ENCODE measurements at regions not wholly inside any gene's neighbourhood (a gene's known extent, or its start where the extent isn't known, plus 50 kb on each side); places are given as distances from the start of the nearest gene placed in this dataset.
A peak's percentile ranks its signal among the peaks of the same experiment; 100 is the strongest.
"Not testable (repeated sequence)": the region's sequence is repeated elsewhere in the genome, so short reads cannot be mapped to it uniquely, and the experiment has no call there.

DNA sequence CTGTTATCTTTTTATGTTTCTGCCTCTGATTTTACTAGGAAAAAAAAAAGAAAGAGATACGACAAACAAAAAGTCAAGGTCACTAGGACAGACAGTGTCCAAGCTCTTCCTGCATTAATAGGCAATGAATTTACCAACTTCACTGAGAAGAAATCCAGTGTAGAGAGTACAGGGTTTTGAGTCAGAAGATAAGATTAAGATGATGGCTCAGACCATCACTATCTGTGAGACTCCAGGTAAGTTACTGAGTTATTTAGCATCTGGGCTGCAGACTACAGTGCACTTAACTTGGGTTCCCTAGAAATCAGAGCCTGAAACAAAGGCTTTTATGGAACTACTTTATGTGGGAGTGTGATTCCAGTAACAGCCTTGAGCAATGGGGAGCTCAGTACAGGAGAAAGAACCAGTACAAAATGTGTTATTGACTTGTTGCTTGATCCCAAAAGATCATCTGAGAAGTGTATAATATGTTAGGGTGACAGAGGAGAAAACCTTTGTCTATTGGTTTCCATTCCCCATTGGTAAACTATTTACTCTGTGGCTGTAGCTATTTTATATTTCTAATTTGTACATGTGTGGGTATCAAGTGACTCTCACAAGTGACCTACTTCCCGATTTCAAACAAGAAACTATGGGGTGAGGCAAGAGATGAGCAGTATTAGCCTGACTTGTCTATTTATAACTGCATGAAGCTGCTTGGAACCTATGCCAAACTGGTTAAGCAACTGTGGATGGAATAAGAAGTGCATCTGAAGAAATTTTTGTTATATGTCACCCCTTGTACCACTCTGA lies 395.8 kb downstream of the RAB38 start:
- no peaks in the 10 kb centered on the region for H3K9me3 ChIP-seq (ENCODE audit: control insufficient read depth, low read length)
- H3K27ac ChIP-seq (ENCODE audit: low read depth, low read length, severe bottlenecking) = no peak overlapping the region
- H3K4me1 ChIP-seq (ENCODE audit: control insufficient read depth, insufficient read depth, low read length, poor library complexity, severe bottlenecking) = peaks cover 5% of the 10 kb centered on the region
- WGBS, 2 experiments (ENCODE audit: insufficient coverage in 2 of 2) = 88% methylated on average over 1 of the region's 2 CpGs; no CpG with 5 or more reads in 1 of the 2 experiments
- H3K4me3 ChIP-seq (ENCODE audit: extremely low read depth, insufficient read depth, low read length, poor library complexity, severe bottlenecking) = no peak overlapping the region
- no peaks in the 10 kb centered on the region for H3K36me3 ChIP-seq (ENCODE audit: control insufficient read depth, insufficient read depth, low read length)

DNA sequence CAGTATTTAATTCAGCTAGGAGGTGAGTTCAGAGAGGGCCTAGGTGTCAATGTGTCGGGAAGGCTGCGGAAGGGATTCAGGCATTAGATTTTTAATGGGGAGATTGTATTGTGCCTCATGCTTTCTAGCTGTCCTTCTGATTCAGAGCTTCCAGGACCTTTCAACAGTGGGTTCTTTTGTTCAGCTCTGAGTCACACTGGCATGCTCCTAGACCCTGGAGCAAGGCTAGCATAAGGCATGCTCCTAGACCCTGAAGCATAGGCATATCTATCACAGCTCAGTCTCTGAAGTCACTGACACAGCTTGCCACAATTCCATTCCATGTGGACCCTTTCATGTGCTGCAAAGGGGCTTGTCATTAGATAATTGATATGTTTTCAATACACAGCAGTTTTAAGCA lies 396.9 kb downstream of the RAB38 start:
- no peaks in the 10 kb centered on the region for H3K9me3 ChIP-seq (ENCODE audit: control insufficient read depth, low read length)
- WGBS, 2 experiments (ENCODE audit: insufficient coverage in 2 of 2) = 63 to 76% methylated on average over 2 of the region's 2 CpGs
- no peak overlapping the region for H3K4me3 ChIP-seq (ENCODE audit: extremely low read depth, insufficient read depth, low read length, poor library complexity, severe bottlenecking)
- peaks cover 5% of the 10 kb centered on the region for H3K4me1 ChIP-seq (ENCODE audit: control insufficient read depth, insufficient read depth, low read length, poor library complexity, severe bottlenecking)
- H3K27ac ChIP-seq (ENCODE audit: low read depth, low read length, severe bottlenecking) = peak overlapping the region; percentile 61
- H3K36me3 ChIP-seq (ENCODE audit: control insufficient read depth, insufficient read depth, low read length) = no peaks in the 10 kb centered on the region

DNA sequence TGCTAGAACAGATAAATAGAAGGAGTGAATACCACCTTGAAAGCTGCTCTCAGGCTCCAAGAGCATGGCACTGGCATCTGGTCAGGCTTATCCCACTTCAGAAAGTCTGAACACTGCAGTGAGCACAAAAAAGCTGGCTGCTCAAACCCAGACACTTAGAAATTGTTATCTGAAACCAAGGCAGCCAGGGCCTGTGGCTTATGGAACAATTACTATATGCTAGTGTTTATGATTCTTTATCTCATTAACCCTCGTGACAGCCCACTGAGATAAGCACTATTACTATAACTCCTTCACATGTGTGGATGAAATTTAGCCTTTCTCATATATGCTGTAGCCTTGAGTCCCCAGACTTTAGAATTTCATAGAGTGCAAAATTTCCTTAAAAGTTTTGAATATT lies 400.2 kb downstream of the RAB38 start:
- no CpG with 5 or more reads among the region's 1 CpG for whole genome bisulfite sequencing, 2 experiments (ENCODE audit: insufficient coverage in 2 of 2)
- H3K9me3 ChIP-seq (ENCODE audit: control insufficient read depth, low read length) = no peaks in the 10 kb centered on the region
- peaks cover 5% of the 10 kb centered on the region for H3K4me1 ChIP-seq (ENCODE audit: control insufficient read depth, insufficient read depth, low read length, poor library complexity, severe bottlenecking)
- no peaks in the 10 kb centered on the region for H3K36me3 ChIP-seq (ENCODE audit: control insufficient read depth, insufficient read depth, low read length)
- no peak overlapping the region for H3K4me3 ChIP-seq (ENCODE audit: extremely low read depth, insufficient read depth, low read length, poor library complexity, severe bottlenecking)
- H3K27ac ChIP-seq (ENCODE audit: low read depth, low read length, severe bottlenecking) = no peak overlapping the region

DNA sequence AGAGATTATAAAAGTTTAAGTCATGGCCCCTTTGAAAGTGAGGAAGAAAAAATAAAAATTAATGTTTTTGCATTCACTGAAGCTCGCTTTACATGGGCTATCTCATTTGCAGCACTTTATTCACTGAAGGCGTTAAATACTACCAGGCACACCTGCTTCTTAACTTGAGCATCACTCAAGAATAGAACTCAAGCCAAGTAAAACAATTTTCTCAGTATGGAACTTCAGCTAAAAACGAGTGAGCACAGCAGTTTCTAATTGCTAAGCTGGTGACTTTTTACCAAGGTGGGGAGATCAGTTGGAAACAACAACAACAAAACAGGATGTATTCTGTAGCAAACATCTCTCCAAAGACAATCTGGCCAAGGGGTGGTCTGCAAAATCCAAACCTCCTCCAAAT lies 405.6 kb downstream of the RAB38 start:
- Histone ChIP-seq H3K4me3 (ENCODE audit: extremely low read depth, insufficient read depth, low read length, poor library complexity, severe bottlenecking) (no peak overlapping the region), H3K36me3 (ENCODE audit: control insufficient read depth, insufficient read depth, low read length) (no peaks in the 10 kb centered on the region), H3K27ac (ENCODE audit: low read depth, low read length, severe bottlenecking) (no peak overlapping the region), H3K4me1 (ENCODE audit: control insufficient read depth, insufficient read depth, low read length, poor library complexity, severe bottlenecking) (no peaks in the 10 kb centered on the region), H3K9me3 (ENCODE audit: control insufficient read depth, low read length) (no peaks in the 10 kb centered on the region)
- WGBS, 2 experiments (ENCODE audit: insufficient coverage in 2 of 2) = 72 to 95% methylated on average over 2 to 3 of the region's 3 CpGs

DNA sequence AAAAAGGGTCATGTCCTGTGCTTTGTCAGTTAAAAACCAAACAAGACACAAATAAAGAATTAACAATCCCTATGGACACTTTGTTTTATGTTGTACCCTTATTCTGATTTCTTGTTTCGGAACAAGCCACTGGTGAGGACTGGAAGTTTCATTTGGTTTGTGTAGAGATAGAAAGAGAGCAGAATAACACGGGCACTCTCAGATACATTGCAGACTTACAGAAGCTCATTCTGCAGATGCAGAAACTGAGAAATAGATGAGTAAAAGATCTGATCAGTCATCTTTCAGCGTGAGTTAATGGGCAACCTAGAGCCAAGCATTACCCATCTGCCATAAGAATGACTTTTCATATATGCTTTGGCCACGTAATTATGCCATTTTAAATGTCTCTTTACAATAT lies 407.6 kb downstream of the RAB38 start:
- Histone ChIP-seq H3K4me3 (ENCODE audit: extremely low read depth, insufficient read depth, low read length, poor library complexity, severe bottlenecking) (no peak overlapping the region), H3K27ac (ENCODE audit: low read depth, low read length, severe bottlenecking) (no peak overlapping the region), H3K4me1 (ENCODE audit: control insufficient read depth, insufficient read depth, low read length, poor library complexity, severe bottlenecking) (no peaks in the 10 kb centered on the region), H3K9me3 (ENCODE audit: control insufficient read depth, low read length) (no peaks in the 10 kb centered on the region), H3K36me3 (ENCODE audit: control insufficient read depth, insufficient read depth, low read length) (no peaks in the 10 kb centered on the region)
- 82 to 100% methylated on average over 1 to 3 of the region's 4 CpGs for WGBS, 2 experiments (ENCODE audit: insufficient coverage in 2 of 2)

DNA sequence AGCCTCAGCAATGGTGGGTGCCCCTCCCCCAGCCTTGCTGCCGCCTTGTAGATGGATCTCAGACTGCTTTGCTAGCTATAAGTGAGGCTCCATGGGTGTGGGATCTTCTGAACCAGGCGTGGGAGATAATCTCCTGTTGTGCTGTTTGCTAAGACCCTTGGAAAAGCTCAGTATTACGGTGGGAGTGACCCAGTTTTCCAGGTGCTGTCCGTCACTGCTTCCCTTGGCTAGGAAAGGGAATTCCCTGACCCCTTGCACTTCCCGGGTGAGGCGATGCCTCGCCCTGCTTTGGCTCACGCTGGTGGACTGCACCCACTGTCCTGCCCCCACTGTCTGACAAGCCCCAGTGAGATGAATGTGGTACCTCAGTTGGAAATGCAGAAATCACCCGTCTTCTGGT lies 411.2 kb downstream of the RAB38 start:
- not testable (repeated sequence) for H3K4me3 ChIP-seq (ENCODE audit: extremely low read depth, insufficient read depth, low read length, poor library complexity, severe bottlenecking); H3K4me1 ChIP-seq (ENCODE audit: control insufficient read depth, insufficient read depth, low read length, poor library complexity, severe bottlenecking); H3K27ac ChIP-seq (ENCODE audit: low read depth, low read length, severe bottlenecking); H3K36me3 ChIP-seq (ENCODE audit: control insufficient read depth, insufficient read depth, low read length); H3K9me3 ChIP-seq (ENCODE audit: control insufficient read depth, low read length)
- 89 to 92% methylated on average over 5 to 8 of the region's 9 CpGs for WGBS, 2 experiments (ENCODE audit: insufficient coverage in 2 of 2)

DNA sequence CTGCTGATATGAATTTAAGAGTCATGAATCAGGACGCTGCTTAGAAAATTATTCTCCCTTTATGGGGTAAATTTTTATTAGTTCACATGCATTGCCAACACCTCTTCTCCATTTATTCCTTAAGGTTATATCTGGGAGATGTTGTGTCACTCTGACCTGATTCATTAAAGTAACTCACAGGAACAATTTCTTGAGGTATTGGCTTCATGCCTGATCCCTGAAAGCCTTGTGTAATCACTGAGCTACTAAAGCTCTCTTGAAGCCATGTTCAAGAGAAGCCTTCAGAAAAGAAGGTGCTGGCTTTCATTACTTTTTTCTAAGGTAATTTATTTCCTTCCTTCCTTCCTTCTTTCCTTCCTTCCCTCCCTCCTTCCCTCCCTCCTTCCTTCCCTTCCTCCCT lies 420.6 kb downstream of the RAB38 start:
- Histone ChIP-seq H3K27ac (ENCODE audit: low read depth, low read length, severe bottlenecking) (no peak overlapping the region), H3K36me3 (ENCODE audit: control insufficient read depth, insufficient read depth, low read length) (no peaks in the 10 kb centered on the region), H3K4me3 (ENCODE audit: extremely low read depth, insufficient read depth, low read length, poor library complexity, severe bottlenecking) (no peak overlapping the region), H3K4me1 (ENCODE audit: control insufficient read depth, insufficient read depth, low read length, poor library complexity, severe bottlenecking) (no peaks in the 10 kb centered on the region), H3K9me3 (ENCODE audit: control insufficient read depth, low read length) (no peaks in the 10 kb centered on the region)
- WGBS, 2 experiments (ENCODE audit: insufficient coverage in 2 of 2) = no CpG with 5 or more reads among the region's 1 CpG

DNA sequence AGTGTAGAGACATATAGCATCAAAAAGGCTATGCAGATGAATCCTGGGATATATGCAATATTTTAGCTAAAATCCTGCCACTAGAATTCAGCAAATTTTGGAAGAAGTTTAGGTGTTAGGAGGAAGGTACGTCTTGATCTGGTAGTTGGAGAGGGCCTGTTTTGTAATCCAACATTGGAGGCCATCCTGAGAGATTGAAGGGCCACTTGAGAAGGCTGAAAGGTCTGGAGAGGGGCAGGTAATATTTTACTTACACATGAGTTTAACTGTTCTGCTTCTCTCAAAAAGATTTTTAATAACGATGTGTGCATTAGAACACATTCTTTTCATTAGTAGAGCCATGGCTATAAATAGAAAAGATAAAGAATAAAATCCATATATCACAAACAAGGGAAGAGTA lies 422.1 kb downstream of the RAB38 start:
- Histone ChIP-seq H3K4me3 (ENCODE audit: extremely low read depth, insufficient read depth, low read length, poor library complexity, severe bottlenecking) (no peak overlapping the region), H3K36me3 (ENCODE audit: control insufficient read depth, insufficient read depth, low read length) (no peaks in the 10 kb centered on the region), H3K9me3 (ENCODE audit: control insufficient read depth, low read length) (no peaks in the 10 kb centered on the region), H3K27ac (ENCODE audit: low read depth, low read length, severe bottlenecking) (no peak overlapping the region), H3K4me1 (ENCODE audit: control insufficient read depth, insufficient read depth, low read length, poor library complexity, severe bottlenecking) (no peaks in the 10 kb centered on the region)
- WGBS, 2 experiments (ENCODE audit: insufficient coverage in 2 of 2) = 67 to 100% methylated on average over 1 of the region's 2 CpGs

DNA sequence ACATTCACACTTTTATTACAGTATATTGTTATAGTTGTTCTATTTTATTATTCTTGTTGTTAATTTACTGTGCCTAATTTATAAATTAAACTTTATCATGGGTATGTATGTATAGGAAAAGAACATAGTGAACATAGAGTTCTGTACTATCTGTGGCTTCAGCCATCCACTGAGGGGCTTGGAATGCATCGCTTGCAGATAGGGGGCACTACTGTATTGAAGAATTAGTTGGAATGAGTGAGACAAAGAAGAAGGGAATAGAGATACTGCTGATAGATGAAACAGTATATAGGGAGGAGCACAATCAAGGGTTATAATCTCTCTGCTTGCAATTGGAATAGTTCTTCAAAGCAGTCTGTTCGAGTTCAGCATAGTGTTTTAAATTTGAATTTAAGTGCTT lies 432.2 kb downstream of the RAB38 start:
- H3K36me3 ChIP-seq (ENCODE audit: control insufficient read depth, insufficient read depth, low read length) = no peaks in the 10 kb centered on the region
- no peaks in the 10 kb centered on the region for H3K9me3 ChIP-seq (ENCODE audit: control insufficient read depth, low read length)
- peaks cover 4% of the 10 kb centered on the region for H3K4me1 ChIP-seq (ENCODE audit: control insufficient read depth, insufficient read depth, low read length, poor library complexity, severe bottlenecking)
- 41 to 48% methylated on average over 2 of the region's 2 CpGs for WGBS, 2 experiments (ENCODE audit: insufficient coverage in 2 of 2)
- no peak overlapping the region for H3K4me3 ChIP-seq (ENCODE audit: extremely low read depth, insufficient read depth, low read length, poor library complexity, severe bottlenecking)
- H3K27ac ChIP-seq (ENCODE audit: low read depth, low read length, severe bottlenecking) = no peak overlapping the region

DNA sequence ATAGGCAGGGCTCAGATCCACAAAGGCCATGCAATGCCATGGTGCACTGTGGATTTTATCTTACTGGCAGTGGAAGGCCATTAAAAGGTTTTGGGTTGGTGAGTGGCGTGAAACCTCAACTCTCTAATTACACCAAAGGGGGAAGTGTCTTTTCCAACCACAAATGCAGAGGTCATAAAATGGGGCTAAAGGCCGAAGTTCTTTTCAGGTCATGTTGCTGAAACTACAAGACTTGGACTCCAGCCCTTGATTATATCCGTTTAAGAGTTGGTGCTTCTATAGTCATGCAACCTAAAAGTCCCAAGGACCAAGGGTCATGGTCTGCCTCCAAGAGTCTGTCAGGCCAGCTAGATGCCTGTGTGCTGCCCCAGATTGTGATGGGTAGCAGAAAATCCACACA lies 434.3 kb downstream of the RAB38 start:
- H3K4me3 ChIP-seq (ENCODE audit: extremely low read depth, insufficient read depth, low read length, poor library complexity, severe bottlenecking) = no peak overlapping the region
- H3K4me1 ChIP-seq (ENCODE audit: control insufficient read depth, insufficient read depth, low read length, poor library complexity, severe bottlenecking) = peaks cover 4% of the 10 kb centered on the region
- 92 to 100% methylated on average over 2 of the region's 3 CpGs for WGBS, 2 experiments (ENCODE audit: insufficient coverage in 2 of 2)
- H3K36me3 ChIP-seq (ENCODE audit: control insufficient read depth, insufficient read depth, low read length) = no peaks in the 10 kb centered on the region
- no peak overlapping the region for H3K27ac ChIP-seq (ENCODE audit: low read depth, low read length, severe bottlenecking)
- no peaks in the 10 kb centered on the region for H3K9me3 ChIP-seq (ENCODE audit: control insufficient read depth, low read length)

DNA sequence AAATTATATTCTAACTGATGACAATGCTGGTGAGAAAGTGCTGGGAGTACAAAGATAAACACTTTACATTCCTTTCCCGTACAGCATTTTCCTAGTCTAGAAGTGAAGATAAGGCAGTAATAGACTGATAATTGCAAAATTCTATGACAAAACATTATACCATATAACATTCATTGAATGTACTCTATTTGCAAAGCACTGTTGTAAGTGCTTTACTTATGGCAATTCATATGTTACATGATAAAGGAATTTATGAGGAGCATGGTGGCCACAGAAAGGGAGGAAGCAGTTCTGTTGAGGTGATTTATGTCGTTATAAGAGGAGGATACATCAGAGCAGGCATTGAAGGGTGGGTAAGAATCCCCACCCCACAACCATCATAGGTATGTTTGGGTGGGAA lies 434.8 kb downstream of the RAB38 start:
- Histone ChIP-seq H3K9me3 (ENCODE audit: control insufficient read depth, low read length) (no peaks in the 10 kb centered on the region), H3K27ac (ENCODE audit: low read depth, low read length, severe bottlenecking) (no peak overlapping the region), H3K36me3 (ENCODE audit: control insufficient read depth, insufficient read depth, low read length) (no peaks in the 10 kb centered on the region), H3K4me3 (ENCODE audit: extremely low read depth, insufficient read depth, low read length, poor library complexity, severe bottlenecking) (no peak overlapping the region), H3K4me1 (ENCODE audit: control insufficient read depth, insufficient read depth, low read length, poor library complexity, severe bottlenecking) (peaks cover 4% of the 10 kb centered on the region)
- no CpG with 5 or more reads among the region's 2 CpGs for WGBS, 2 experiments (ENCODE audit: insufficient coverage in 2 of 2)

All from mesodermal cell (in vitro differentiated cells).